Limb (tissue), 2 donors: ENCODE measurements at regions not wholly inside any gene's neighbourhood (a gene's known extent, or its start where the extent isn't known, plus 50 kb on each side); places are given as distances from the start of the nearest gene placed in this dataset.
A peak's percentile ranks its signal among the peaks of the same experiment; 100 is the strongest.
"Not testable (repeated sequence)": the region's sequence is repeated elsewhere in the genome, so short reads cannot be mapped to it uniquely, and the experiment has no call there.

ENCODE experiments used
- DNase-seq, 2 donors: peaks; one replicate each; pipeline ENCODE4 v3.0.0-alpha.2; 2016; ENCODE audit errors: extremely low spot score in 2 of 2

DNA sequence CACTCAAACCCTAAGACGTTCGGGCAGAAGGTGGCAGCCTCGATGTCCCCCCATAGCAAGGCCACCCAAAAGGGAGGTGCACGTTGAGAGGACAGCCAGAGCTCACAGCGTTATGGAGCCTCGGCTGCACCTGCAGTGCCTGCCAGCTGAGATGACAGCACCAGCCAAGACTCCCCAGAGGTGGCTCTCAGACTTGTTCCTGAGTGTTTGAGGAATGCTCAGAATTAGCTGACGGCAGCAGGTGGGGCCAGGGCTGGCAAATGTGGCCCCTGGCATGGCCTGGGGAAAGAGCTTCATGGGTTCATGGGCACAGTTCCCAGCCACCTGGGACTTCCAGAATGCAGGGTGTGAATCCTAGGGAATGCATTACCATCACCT, 177.8 kb downstream of the KLF13 start:
- peak in 1 of 2 donors; percentile 18 for DNase-seq

DNA sequence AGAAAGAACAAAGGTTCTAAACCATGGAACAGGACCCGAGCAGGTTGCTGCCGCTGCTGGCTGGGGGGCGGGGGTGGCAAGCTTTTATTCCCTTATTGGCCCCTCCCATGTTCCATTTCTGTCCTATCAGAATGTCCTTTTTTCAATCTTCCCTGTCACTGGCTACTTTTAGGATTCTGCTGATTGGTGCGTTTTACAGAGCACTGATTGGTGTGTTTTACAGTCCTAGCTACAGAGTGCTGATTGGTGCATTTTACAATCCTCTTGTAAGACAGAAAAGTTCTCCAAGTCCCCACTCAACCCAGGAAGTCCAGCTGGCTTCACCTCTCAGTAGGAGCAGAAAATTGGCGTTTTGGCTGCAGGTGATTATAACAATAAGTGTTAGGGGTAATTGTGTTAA, 180.9 kb downstream of the KLF13 start:
- DNase-seq = not testable (repeated sequence)

DNA sequence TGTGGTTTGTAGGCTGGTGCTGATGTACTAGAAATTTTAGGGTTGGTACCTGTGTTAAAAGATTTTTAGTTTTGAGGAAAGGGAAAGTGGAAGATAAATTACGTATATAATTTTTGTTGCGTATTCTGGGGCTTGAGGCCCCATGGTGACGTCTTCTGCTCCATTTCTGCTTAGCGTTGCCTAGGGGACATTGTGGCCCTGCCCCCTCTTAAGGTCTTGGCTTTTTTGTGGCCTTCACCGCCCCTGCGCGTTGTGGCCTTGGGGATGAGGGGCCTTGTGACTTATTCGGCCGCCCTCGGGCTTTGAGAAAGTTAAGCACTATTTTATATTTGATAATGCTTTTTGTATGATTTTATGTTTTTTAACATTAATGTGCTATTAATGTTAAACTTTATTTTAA, 182.0 kb downstream of the KLF13 start:
- DNase-seq = peak in 1 of 2 donors; percentile 15

DNA sequence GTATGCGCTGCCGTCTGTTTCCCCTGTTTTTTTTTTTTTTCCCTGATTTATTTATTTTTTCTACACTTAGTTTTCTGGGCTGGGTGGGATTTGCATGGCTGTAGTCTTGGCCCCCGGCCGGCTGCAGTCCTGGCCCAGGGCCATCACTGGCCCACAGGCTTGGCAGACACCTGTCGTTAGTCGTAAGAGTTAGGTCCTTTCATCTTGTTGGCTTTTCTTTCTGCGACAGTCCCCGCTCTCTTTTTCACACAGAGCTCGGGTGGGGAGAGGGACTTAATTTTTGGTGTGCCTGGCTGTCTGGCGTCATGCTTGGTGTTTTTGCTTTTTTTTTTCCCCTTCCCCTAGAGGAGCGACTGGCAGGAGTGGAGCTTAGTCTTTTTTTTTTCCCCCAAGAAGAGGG, 183.4 kb downstream of the KLF13 start:
- peak in 1 of 2 donors; percentile 67 for DNase-seq

DNA sequence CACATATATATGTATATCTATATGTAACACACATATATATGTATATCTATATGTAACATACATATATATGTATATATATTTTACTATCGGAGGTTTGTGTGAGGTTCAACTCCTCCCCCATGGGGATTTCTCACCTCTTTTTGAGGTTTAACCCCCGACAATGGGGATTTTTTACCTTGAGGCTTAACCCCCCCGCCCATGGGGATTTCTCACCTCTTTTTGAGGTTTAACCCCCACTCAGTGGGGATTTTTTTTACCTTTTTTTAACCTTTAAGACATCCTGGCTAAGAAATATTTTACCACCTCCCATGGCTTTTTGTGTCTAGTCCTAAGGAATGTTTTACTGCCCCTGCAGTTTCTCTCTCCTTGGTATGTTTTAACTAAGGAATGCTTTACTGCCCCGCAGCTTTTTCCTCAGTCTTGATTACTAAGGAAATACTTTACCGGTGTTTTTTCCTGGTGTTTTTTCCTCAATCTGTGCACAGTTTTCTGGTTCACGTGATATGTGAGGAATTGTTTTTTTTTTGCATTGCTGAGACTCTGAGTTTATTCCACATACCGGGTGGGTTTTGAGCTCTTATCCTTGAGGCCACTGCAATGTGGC, 185.2 kb downstream of the KLF13 start:
- DNase-seq = peak in 1 of 2 donors; percentile 6

DNA sequence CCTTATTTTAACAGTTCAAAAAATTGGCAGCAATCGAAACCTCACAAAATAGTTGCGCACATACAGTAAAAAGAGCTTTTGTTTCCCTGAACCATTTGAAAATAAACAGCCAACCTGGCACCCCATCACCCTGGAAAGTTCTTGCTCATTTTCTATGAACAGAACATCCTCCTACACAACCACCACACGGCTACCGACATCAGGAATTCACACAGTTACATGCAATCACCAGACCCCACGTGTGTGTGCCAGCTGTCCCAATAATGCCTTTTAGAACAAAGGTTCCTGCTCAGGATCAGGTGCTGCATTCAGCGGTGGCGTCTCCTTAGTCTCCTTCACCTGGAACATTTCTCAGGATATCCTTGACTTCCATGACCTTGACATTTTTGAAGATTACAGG, 186.5 kb downstream of the KLF13 start:
- peak in 1 of 2 donors; percentile 6 for DNase-seq

DNA sequence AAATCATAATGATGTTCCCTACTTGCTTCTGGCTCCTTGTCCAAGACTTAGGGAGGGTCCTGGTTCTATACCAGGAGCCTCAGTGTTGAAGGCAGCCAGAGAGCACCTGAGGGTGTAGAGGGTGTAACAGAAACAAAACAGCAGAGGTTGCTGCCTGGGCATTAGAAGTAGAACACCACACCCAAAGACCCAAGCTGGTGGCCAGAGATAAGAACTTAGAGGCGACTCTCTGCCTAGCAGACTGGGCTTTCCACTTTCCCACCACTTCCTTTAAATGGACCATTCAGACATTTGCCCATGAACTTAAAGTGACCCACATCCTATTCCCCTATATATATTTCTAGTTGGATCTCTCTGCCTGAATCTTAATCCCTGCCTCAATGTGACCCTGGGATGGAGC, 189.8 kb downstream of the KLF13 start:
- no peak for DNase-seq

DNA sequence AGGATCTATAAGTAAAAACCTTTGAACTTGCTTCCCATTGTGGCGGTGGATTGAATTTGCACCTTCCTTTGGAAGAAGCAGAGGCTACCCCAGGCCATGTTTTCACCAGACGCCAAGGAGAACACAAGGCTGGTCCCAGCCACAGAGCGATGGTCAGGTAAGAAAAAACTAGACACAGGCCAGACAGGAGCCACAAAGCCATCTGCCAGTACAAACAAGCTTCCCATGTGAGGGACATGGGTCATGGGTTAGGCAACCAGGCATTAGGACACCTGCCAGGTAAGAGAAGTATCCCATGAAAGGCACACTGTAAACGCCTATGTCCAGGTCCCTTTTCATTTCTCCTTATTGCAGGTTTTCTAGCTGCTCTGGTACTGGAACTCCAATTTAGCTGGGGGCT, 190.2 kb downstream of the KLF13 start:
- DNase-seq = no peak

DNA sequence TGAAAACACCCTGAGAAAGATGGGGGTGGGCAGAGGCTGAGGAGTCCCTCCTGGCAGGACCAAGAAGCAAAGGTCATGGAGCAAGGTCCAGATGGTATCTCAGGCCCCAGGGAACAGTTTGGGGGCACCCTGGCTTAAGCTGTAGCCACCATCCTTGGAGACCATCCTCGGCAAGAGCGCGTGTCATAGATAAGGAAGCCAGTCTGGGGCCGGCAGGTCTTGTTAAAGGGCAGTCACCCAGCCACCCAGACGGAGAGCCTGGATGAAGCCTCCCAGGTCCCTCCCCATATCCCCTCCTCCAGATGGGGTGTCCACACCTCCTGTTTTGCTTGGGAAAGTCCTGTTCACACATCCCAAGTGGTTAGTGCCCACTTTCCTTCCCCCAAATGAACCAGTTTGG, 191.1 kb downstream of the KLF13 start:
- no peak for DNase-seq

DNA sequence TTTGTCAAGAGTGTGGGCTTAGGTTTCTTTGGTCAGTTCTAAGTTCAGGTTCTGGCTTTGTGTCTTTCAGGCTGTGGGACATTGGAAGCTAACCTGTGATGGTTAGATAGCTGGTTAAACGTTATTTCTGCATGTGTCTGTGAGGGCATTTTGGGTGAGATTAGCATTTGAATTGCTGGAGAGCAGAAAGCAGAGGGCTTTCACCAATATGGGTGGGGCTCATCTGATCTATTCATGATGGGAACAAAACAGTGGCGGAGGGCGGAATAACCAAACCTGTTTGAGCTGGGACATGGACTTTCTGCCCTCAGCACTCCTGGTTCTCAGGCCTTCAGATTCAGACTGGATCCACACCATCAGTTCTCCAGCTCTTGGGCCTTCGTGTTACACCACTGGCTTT, 195.4 kb downstream of the KLF13 start:
- DNase-seq = no peak

DNA sequence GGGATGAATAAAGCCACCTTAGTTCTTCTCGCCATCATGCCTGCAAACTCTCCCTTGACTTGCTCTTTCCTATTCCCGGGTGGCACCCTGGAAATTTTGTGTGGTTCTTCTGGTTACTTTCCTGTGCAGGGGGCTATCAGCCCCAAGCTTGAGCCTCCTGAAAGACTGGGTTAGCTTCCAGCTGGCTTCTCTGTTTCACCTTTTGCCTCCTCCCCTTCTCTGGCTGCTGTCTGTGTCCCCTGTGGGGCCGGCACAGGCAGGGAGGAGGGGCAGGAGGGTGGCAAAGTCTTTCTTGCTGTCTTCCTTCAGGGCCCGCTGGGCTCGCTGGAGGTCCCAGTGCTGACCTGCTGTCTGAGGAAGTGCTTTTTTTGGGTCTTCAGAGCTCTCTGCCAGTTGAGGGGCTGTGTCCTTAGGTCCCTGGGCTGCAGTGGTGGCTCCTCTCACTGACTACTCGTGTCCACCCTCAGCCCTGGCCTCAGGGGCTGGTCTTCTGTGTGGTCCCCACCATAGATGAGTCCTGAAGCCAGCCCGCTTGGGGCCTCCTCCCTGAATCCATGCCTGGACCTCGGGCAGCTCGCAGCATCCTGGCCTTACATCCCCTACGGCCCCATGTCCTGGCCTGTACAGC, 196.5 kb downstream of the KLF13 start:
- DNase-seq = no peak

DNA sequence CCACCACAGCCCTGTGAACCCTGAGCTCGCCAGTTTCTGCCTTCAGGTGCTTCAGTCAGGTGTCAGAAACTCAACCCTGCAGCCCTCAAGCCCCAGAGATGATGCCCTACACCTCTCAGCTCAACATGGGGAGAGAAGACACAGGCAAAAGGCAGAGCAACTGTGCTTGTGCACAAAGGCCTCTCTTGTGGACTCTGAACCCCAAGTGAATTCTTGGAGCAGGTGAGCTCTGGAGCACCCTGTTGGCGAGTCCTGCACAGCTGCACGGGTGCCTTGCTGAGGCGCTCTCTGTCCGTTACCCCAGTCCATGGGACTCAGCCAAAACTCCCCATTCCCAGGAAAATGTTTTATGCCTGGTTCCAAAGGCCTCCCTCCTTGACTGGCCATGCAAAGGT, 197.0 kb downstream of the KLF13 start:
- DNase-seq = no peak

DNA sequence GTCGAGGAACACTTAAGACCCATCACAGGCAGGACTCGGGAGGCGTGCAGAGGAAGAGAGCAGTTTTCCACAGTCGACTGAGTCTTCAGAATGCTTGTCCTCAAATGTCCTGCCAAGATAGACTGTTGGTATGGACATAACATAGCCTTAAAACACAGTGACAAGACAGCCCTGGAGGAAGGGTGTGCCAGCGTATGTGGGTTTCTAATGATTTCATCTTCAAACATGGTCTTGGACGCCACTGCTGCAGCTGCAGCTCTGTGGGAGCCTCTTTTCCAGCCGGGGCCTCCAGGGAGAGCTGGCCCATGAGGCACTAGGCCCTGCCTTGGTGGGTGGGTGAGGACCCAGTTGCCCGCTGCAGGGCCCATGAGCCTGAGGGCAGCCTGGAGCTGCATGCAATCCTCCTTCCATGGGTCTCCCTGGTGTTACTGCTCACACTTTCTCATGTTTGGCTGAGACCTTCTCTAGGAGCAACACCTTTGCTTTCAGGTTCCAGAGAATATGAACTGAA, 198.6 kb downstream of the KLF13 start:
- no peak for DNase-seq

DNA sequence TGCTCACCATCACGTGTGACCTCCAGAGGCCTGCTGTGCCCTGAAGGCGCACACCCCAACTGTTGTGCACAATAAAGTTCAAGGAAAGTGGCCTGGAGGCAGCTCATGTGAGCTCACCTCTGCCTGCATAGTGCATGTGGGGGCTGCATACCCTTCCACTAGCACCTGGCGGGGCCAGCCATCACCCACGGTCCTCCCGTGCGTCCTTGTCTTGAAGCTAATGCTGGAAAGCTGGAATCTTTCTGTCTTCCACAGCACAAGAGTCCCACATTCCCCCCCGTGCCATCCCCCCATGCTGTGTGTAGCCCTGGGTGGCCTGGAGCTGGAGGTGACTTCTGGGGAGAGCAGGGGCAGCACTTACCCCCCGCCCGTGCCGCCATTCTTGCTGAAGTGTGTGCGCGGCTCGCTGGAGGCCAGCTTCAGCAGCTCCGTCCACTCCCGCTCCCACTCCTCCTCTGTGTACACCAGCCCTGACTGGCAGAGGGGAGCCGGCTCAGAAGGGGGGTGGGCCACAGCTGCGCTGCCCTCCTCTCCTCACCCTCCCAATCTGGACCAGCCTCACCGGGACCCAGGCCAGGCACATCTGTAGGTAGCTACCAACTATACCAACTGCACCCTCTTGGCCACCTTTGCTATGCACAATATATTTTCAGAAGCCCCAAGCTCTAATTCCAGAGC, 199.5 kb downstream of the KLF13 start:
- no peak for DNase-seq

DNA sequence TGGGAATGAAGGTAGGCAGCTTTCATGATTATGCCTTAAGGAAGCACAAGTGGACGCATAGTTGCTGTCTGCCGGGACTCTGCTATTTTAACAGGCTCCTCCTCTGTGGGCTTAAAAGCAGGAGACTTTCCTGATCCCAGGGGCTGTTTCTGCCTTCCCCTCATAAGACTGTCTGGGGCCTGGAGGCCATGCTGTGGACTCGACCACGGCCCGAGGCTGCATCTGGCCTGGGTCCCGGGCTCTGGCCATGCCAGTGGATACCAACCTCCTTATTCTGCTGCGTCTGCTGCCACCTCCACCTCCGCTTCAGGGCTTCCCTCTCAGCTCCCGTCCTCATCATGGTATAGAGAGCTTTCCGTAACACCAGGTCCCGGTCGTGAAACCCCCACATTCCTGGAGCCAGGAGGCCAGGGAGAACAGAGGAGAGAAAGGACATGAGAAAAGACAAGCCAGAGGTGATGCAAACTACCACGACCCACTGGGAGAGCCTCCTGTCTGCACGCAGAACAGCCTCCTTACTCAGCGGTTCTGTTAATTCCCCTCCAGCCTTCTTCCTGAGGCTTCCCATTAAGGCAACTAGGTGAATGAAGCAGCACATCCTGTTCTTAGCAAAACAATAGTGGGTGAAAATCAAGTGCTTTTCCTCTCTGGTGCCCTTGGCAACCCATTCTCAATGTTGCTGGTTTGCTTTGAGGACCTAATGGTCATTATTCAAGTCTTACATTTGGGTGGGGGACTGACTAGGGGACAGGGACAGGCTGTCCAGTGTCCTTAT, 200.5 kb downstream of the KLF13 start:
- DNase-seq = no peak

DNA sequence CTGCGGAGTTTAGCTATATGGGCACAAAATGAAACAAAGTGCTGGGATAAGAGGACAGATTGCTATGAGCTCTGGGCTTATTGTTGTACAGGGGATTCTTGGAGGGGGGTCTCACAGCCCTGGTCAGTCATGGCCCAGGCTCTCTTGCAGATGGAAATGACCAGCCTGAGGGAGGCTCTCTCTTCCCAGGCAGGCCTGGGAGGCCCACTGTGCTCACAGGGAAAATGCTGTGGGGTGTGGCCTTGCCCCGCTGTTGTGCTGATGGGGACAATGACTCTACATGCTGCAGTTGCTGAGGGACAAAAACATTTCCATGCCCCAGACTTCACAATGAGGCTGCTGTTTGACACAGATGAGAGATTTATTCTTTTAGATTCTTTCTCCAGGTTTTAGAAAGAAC, 202.2 kb downstream of the KLF13 start:
- no peak for DNase-seq

DNA sequence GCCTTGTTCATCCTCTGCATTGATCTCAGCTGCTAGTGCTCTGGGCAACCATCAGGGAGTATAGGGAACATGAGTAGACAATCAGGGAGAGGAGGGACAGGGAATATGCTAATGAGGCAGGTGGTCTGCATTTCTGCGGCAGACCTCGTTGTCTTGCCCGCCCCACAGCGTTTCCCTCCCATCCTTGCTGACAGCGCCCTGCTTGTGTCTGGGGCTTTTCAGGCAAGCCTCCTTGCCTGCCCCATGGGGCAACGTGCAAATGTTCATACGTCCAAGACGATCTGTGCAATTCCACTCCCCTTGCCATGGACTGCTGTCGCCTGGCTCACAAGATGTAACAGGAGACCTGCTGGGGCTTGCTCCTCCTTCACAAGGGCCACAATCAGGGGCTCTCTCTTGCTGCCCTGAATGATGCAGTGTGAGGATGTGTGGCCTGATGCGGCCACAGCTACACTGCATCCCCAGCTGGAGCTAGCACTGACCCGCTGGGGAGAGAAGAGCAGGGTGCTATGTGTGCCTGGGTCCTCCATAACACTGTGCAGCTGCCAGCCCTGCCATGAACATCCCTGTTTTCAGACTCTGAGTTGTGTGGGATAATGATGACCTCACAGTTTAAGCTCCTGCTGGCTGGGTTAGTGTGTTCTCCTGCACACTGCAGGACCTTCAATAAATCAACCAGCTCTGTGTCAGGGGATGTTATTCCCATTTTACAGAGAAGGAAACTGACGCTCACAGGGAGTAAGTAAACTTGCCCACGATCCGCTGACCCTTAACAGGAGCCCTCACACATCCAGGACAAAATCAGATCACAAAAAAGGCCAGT, 211.3 kb downstream of the KLF13 start:
- no peak for DNase-seq

DNA sequence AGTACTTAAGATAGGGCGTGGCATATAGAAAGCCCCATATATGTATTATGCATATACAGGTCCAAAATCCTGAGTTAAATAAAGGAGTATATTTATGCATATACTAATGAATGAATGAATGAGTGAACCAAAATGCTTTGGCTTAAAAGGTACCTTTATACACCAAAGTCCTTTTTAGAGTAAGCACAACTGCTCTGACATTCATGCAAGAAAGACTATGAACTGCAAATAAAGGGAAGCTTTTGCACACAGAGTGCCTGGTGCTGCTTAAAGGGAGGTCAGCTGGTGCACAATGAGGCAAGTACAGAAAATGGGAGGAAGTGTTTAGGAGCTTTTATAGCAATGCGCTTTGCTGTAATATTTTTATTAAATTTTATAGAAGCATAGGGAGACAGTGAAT, 214.0 kb downstream of the KLF13 start:
- DNase-seq = no peak

DNA sequence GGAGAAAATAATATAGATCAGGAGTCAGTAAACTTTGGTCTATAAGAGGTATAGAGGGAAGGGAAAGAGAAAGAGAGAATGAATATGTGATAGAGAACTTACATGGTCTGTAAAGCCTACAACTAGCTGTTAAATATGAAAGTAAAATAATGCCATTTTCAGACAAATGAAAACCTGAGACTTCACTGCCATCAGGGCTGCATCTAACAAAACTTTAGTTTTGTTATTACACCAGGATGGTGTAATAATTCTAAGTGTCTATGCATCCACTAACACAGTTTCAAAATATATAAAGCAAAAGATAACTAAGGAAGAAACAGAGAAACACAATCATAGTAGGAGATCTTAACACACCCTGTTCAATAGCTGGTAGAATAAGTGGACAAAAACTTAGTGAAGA, 217.7 kb downstream of the KLF13 start:
- no peak for DNase-seq

DNA sequence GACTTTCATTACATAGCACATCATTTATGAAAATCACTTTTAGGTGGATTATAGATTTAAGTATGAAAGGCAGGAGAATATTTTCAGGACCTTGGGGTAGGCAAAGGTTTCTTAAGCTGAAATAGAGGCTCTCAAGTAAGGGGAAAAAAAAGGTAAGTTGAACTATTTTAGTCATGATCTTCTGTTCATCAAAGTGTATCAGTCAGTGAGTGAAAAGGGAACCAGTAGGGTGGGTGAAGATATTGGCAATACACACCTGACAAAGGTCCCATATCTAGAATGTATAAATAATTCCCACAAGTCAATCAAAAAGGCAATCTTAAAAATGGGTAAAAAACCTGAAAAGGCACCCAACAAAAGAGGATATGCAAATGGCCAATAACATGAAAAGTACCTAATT, 218.6 kb downstream of the KLF13 start:
- no peak for DNase-seq
